Endothelial cell of umbilical vein (primary cell): ENCODE measurements at regions not wholly inside any gene's neighbourhood (a gene's known extent, or its start where the extent isn't known, plus 50 kb on each side); places are given as distances from the start of the nearest gene placed in this dataset.

Experiments used
- BruUV-seq: library from RNA; stranded (reverse); fragments of 400-500 nt; replicated peaks from 2 replicates; lab custom pipeline; 2021; lab: Mats Ljungman, UMichigan
- CTCF ChIA-PET: fragments of 300-600, 350-600 bp; sonication (Branson Sonifier 250); formaldehyde crosslinking; loops from one replicate; lab custom pipeline; 2021; ENCODE audit warnings: antibody characterized with exemption, inconsistent platforms; lab: Charles Lee
- POLR2A ChIA-PET: fragments of 300-600, 350-600 bp; sonication (Branson Sonifier 250); formaldehyde crosslinking; loops from one replicate; lab custom pipeline; 2021; ENCODE audit warnings: antibody characterized with exemption, inconsistent platforms; lab: Charles Lee
- DNase-seq: peaks from one replicate; pipeline ENCODE4 v3.0.0-alpha.2; 2011; ENCODE audit warnings: low read depth, low spot score
- FAIRE-seq: peaks from 2 replicates; lab custom pipeline; 2011; peaks lifted over from hg19 to GRCh38; lab: Jason Lieb, UNC
- H2AFZ ChIP-seq: 2 replicates; pipeline ENCODE4 v1.6.0; 2012; ENCODE audit warnings: low read depth, low read length, control low read depth, inconsistent platforms
- H3K27ac ChIP-seq: 2 replicates; pipeline ENCODE4 v1.5.1; 2011; ENCODE audit warnings: low read depth, mild to moderate bottlenecking, control low read depth, low read length, moderate library complexity; ENCODE audit not compliant: insufficient read depth
- H3K27me3 ChIP-seq, 2 experiments: 2 replicates each; pipeline versions ENCODE4 v1.6.0 to v1.6.1; 2011; ENCODE audit warnings: low read length in 2 of 2, mixed read lengths in 1 of 2; ENCODE audit not compliant: control insufficient read depth in 2 of 2, insufficient read depth in 2 of 2
- H3K36me3 ChIP-seq, 2 experiments: 2 replicates in 1 of 2; 3 replicates in 1 of 2; pipeline ENCODE4 v1.5.1; 2011; ENCODE audit warnings: low read length in 2 of 2, mild to moderate bottlenecking in 1 of 2, moderate library complexity in 1 of 2; ENCODE audit not compliant: control insufficient read depth in 2 of 2, insufficient read depth in 2 of 2; ENCODE audit errors: extremely low read depth in 1 of 2
- H3K4me1 ChIP-seq: 3 replicates; pipeline ENCODE4 v1.5.1; 2011; ENCODE audit warnings: mild to moderate bottlenecking, low read length; ENCODE audit not compliant: control insufficient read depth, insufficient read depth; ENCODE audit errors: extremely low read depth
- H3K4me2 ChIP-seq: 2 replicates; pipeline ENCODE4 v1.6.1; 2011; ENCODE audit warnings: low read length, control low read depth, mixed read lengths; ENCODE audit not compliant: insufficient read depth
- H3K4me3 ChIP-seq, 3 experiments: fragments of 200-600 bp in 1 of 3; sonication (generic), shearing (Covaris generic) in 1 of 3; replicated peaks in 1 of 3; 2 replicates each; pipeline ENCODE4 v1.5.1; 2011 to 2016; ENCODE audit warnings: control low read depth in 3 of 3, low read length in 3 of 3, mild to moderate bottlenecking in 2 of 3, inconsistent platforms in 1 of 3, low read depth in 1 of 3, moderate library complexity in 1 of 3; ENCODE audit not compliant: insufficient read depth in 1 of 3
- H3K79me2 ChIP-seq: 2 replicates; pipeline ENCODE4 v1.6.0; 2012; ENCODE audit warnings: low read length, inconsistent platforms; ENCODE audit not compliant: control insufficient read depth, insufficient read depth
- H3K9ac ChIP-seq: replicated peaks from 2 replicates; pipeline ENCODE3; 2011; ENCODE audit warnings: low read length, control low read depth; ENCODE audit not compliant: insufficient read depth; ENCODE audit errors: extremely low read depth
- H3K9me1 ChIP-seq: replicated peaks from 3 replicates; pipeline ENCODE4 v1.6.0; 2011; ENCODE audit warnings: mild to moderate bottlenecking, low read length; ENCODE audit not compliant: control insufficient read depth, insufficient read depth; ENCODE audit errors: extremely low read depth
- H3K9me3 ChIP-seq: replicated peaks from 2 replicates; pipeline ENCODE4 v1.5.1; 2012; ENCODE audit warnings: low read length, inconsistent platforms; ENCODE audit not compliant: control insufficient read depth, insufficient read depth
- H4K20me1 ChIP-seq: replicated peaks from 2 replicates; pipeline ENCODE3; 2011; ENCODE audit warnings: mild to moderate bottlenecking, low read length; ENCODE audit not compliant: control insufficient read depth, insufficient read depth; ENCODE audit errors: extremely low read depth
- EZH2 ChIP-seq: IDR thresholded peaks from 2 replicates; pipeline ENCODE4 v1.6.1; 2012; ENCODE audit warnings: borderline replicate concordance, low read depth, mild to moderate bottlenecking, moderate library complexity, low read length, inconsistent platforms; ENCODE audit not compliant: severe bottlenecking
- FOS ChIP-seq: IDR thresholded peaks from 2 replicates; pipeline ENCODE4 v1.6.1; 2011; ENCODE audit warnings: mild to moderate bottlenecking, low read length, moderate library complexity, borderline replicate concordance; ENCODE audit not compliant: insufficient read depth
- GATA2 ChIP-seq: IDR thresholded peaks from 2 replicates; pipeline ENCODE4 v1.7.0; 2011; ENCODE audit warnings: low read depth, mild to moderate bottlenecking, moderate library complexity, mixed read lengths, low read length; ENCODE audit not compliant: insufficient read length, insufficient read depth
- JUN ChIP-seq: IDR thresholded peaks from 2 replicates; pipeline ENCODE4 v1.6.1; 2011; ENCODE audit warnings: borderline replicate concordance, low read depth; ENCODE audit not compliant: insufficient read length, insufficient read depth
- MAX ChIP-seq: IDR thresholded peaks from 2 replicates; pipeline ENCODE4 v1.6.1; 2011; ENCODE audit not compliant: insufficient read depth, insufficient read length
- MYC ChIP-seq: IDR thresholded peaks from one replicate; pipeline ENCODE4 v1.6.1; 2011; ENCODE audit warnings: mild to moderate bottlenecking, low read depth, low read length
- POLR2A ChIP-seq: IDR thresholded peaks from 2 replicates; pipeline ENCODE4 v1.6.1; 2012; ENCODE audit warnings: low read depth, mild to moderate bottlenecking, control low read depth, low read length
- POLR2AphosphoS5 ChIP-seq: IDR thresholded peaks from 2 replicates; pipeline ENCODE4 v1.6.1; 2012; ENCODE audit warnings: low read depth, mild to moderate bottlenecking, control low read depth, low read length, moderate library complexity; ENCODE audit not compliant: insufficient read depth
- dilution Hi-C: fragments of 300-500 bp; cut with MboI; formaldehyde crosslinking; loops from one replicate; pipeline ENCODE4 v1.15.0; 2019; ENCODE audit warnings: low sequenced_read_pairs; ENCODE audit not compliant: extremely low pct_ligation_motif_present
- intact Hi-C: fragments of 100-400 bp; cut with micrococcal nuclease; formaldehyde crosslinking; loops from one replicate; pipeline ENCODE4 v1.10.0; 2022
- TF ChIP-seq, protein P1 (sequence below), 2 donors: IDR thresholded peaks; 1 replicate in 1 of 2; 2 replicates in 1 of 2; pipeline ENCODE4 v1.5.1; 2011; ENCODE audit warnings: low read length in 2 of 2, mild to moderate bottlenecking in 2 of 2, moderate library complexity in 2 of 2, control low read depth in 1 of 2, inconsistent platforms in 1 of 2, low read depth in 1 of 2; ENCODE audit not compliant: insufficient read depth in 1 of 2; ENCODE audit errors: extremely low read depth in 1 of 2

GRCh38 chr10:121404611-121405010 lies 193.6 kb downstream of the FGFR2 start:
- no peak overlapping the region for H2AFZ ChIP-seq
- BruUV-seq: no TSS peak

DNA sequence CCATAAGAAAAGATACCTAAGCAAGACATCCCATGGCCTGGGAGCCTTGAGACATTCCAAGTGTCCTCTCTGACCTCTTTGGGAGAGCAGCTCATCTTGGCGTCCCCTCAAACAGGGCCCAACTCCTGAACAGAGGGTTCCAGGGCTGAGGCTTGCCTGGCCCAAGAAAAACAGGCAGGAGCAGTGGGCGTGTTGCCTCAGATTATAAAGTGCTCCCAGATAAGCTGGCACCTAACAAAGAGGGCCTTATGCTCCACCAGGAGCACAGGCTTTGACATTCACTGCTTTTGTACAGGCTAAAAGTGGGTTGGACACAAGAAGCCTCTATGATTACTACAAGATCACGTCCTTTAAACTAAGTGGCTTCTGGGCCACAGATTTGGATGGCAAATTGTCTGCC lies 193.1 kb downstream of the FGFR2 start:
- POLR2A ChIA-PET: no interaction called here
- Histone ChIP-seq H4K20me1 (no peaks in the 10 kb centered on the region), H2AFZ (no peak overlapping the region), H3K79me2 (no peaks in the 10 kb centered on the region), H3K9me1 (no peaks in the 10 kb centered on the region), H3K4me1 (no peaks in the 10 kb centered on the region), H3K9me3 (no peaks in the 10 kb centered on the region), H3K4me3 (no peak overlapping the region), H3K36me3 (no peaks in the 10 kb centered on the region), H3K27me3 (no peaks in the 10 kb centered on the region), H3K27ac (no peak overlapping the region), H3K4me2 (no peak overlapping the region), H3K9ac (no peak overlapping the region)
- CTCF ChIA-PET: no interaction called here
- BruUV-seq: no TSS peak
- TF ChIP-seq MYC: no peak
- TF ChIP-seq POLR2A: no peak
- no peak for TF ChIP-seq FOS
- TF ChIP-seq POLR2AphosphoS5: no peak
- no peak for TF ChIP-seq EZH2
- TF ChIP-seq, protein P1, sequence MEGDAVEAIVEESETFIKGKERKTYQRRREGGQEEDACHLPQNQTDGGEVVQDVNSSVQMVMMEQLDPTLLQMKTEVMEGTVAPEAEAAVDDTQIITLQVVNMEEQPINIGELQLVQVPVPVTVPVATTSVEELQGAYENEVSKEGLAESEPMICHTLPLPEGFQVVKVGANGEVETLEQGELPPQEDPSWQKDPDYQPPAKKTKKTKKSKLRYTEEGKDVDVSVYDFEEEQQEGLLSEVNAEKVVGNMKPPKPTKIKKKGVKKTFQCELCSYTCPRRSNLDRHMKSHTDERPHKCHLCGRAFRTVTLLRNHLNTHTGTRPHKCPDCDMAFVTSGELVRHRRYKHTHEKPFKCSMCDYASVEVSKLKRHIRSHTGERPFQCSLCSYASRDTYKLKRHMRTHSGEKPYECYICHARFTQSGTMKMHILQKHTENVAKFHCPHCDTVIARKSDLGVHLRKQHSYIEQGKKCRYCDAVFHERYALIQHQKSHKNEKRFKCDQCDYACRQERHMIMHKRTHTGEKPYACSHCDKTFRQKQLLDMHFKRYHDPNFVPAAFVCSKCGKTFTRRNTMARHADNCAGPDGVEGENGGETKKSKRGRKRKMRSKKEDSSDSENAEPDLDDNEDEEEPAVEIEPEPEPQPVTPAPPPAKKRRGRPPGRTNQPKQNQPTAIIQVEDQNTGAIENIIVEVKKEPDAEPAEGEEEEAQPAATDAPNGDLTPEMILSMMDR (IDR thresholded peaks at IDR 0.05; ENCODE audit: extremely low read depth in 1 of 2, insufficient read depth in 1 of 2, low read depth in 1 of 2, low read length in 2 of 2): no peak
- TF ChIP-seq GATA2: no peak
- no peak for TF ChIP-seq JUN
- no peak for TF ChIP-seq MAX
- intact Hi-C loops (no loop called here), dilution Hi-C loops (no loop called here)
- DNase-seq (no peak), FAIRE-seq (no peak)

More at GRCh38 chr10:121404611-121405010, 193.6 kb downstream of the FGFR2 start:
- dilution Hi-C loops: no loop called here
- Histone ChIP-seq H3K27me3 (no peaks in the 10 kb centered on the region), H3K27ac (no peak overlapping the region), H3K4me2 (no peak overlapping the region), H3K4me3 (no peak overlapping the region), H3K9me1 (no peaks in the 10 kb centered on the region), H3K9me3 (no peaks in the 10 kb centered on the region), H3K36me3 (no peaks in the 10 kb centered on the region), H3K79me2 (no peaks in the 10 kb centered on the region), H3K4me1 (no peaks in the 10 kb centered on the region), H3K9ac (no peak overlapping the region), H4K20me1 (no peaks in the 10 kb centered on the region)
- no peak for DNase-seq
- TF ChIP-seq MYC (no peak), GATA2 (no peak)
- TF ChIP-seq, protein P1 (IDR thresholded peaks at IDR 0.05; ENCODE audit: extremely low read depth in 1 of 2, insufficient read depth in 1 of 2, low read depth in 1 of 2, low read length in 2 of 2): no peak
- no peak for FAIRE-seq
- ChIA-PET POLR2A (no interaction called here), CTCF (no interaction called here)
- intact Hi-C loops: no loop called here
